A673 (cell line): ENCODE measurements at regions not wholly inside any gene's neighbourhood (a gene's known extent, or its start where the extent isn't known, plus 50 kb on each side); places are given as distances from the start of the nearest gene placed in this dataset.

ENCODE experiments used
- BruUV-seq: library from RNA; stranded (reverse); fragments of 400-500 nt; replicated peaks from 2 replicates; lab custom pipeline; 2021; lab: Mats Ljungman, UMichigan
- CTCF ChIA-PET: fragments of 300-600 bp; sonication (Branson Sonifier 250); formaldehyde crosslinking; loops from one replicate; lab custom pipeline; 2022; ENCODE audit warnings: antibody characterized with exemption; lab: Charles Lee
- POLR2A ChIA-PET: fragments of 300-600 bp; sonication (Branson Sonifier 250); formaldehyde crosslinking; loops from one replicate; lab custom pipeline; 2022; ENCODE audit warnings: antibody characterized with exemption; ENCODE audit not compliant: low non-redundant PET; lab: Charles Lee
- DNase-seq: peaks from one replicate; pipeline ENCODE4 v3.0.0-alpha.2; 2015; ENCODE audit warnings: low spot score
- H3K27ac ChIP-seq: fragments of 200-600 bp; sonication (generic); 2 replicates; pipeline ENCODE4 v1.5.1; 2016; ENCODE audit warnings: mixed run types, low read depth, mild to moderate bottlenecking, mixed read lengths, antibody characterized with exemption, low read length; ENCODE audit not compliant: poor library complexity, severe bottlenecking
- H3K27me3 ChIP-seq: fragments of 200-600 bp; sonication (generic); replicated peaks from 2 replicates; pipeline ENCODE4 v1.6.1; 2017; ENCODE audit warnings: mixed run types, low read depth, mild to moderate bottlenecking, mixed read lengths, antibody characterized with exemption, low read length; ENCODE audit not compliant: insufficient read depth, poor library complexity
- H3K36me3 ChIP-seq: fragments of 200-600 bp; sonication (generic); 2 replicates; pipeline ENCODE4 v1.6.1; 2016; ENCODE audit warnings: mixed run types, mild to moderate bottlenecking, mixed read lengths, antibody characterized with exemption, low read length; ENCODE audit not compliant: insufficient read depth, poor library complexity, severe bottlenecking
- H3K4me1 ChIP-seq: fragments of 200-600 bp; sonication (generic); 2 replicates; pipeline ENCODE4 v1.6.1; 2017; ENCODE audit warnings: mixed run types, mild to moderate bottlenecking, mixed read lengths, antibody characterized with exemption, low read length; ENCODE audit not compliant: insufficient read depth, poor library complexity, severe bottlenecking
- H3K4me3 ChIP-seq: fragments of 200-600 bp; sonication (generic); 2 replicates; pipeline ENCODE4 v1.5.1; 2016; ENCODE audit warnings: low read depth, mixed run types, mild to moderate bottlenecking, mixed read lengths, low read length; ENCODE audit not compliant: poor library complexity, severe bottlenecking
- H3K9me3 ChIP-seq: fragments of 200-600 bp; sonication (generic); 2 replicates; pipeline ENCODE4 v1.6.1; 2016; ENCODE audit warnings: mixed run types, low read depth, mild to moderate bottlenecking, mixed read lengths, antibody characterized with exemption, low read length; ENCODE audit not compliant: poor library complexity, severe bottlenecking
- EZH2 ChIP-seq: fragments of 200-600 bp; sonication (generic); IDR thresholded peaks from 2 replicates; pipeline ENCODE4 v1.6.1; 2017; ENCODE audit warnings: borderline replicate concordance, low read depth, mild to moderate bottlenecking, mixed read lengths, antibody characterized with exemption, low read length; ENCODE audit not compliant: poor library complexity, severe bottlenecking
- intact Hi-C: fragments of 100-400 bp; cut with micrococcal nuclease; formaldehyde crosslinking; loops from one replicate; pipeline ENCODE4 v1.10.0; 2022; ENCODE audit not compliant: unreplicated experiment
- TF ChIP-seq, protein P1 (sequence below): fragments of 300-800, 200-600 bp; sonication (generic); conservative IDR thresholded peaks from 2 replicates; pipeline ENCODE4 v1.5.1; 2017; ENCODE audit warnings: low read depth, mild to moderate bottlenecking, antibody characterized with exemption, low read length, moderate library complexity, mixed read lengths

DNA sequence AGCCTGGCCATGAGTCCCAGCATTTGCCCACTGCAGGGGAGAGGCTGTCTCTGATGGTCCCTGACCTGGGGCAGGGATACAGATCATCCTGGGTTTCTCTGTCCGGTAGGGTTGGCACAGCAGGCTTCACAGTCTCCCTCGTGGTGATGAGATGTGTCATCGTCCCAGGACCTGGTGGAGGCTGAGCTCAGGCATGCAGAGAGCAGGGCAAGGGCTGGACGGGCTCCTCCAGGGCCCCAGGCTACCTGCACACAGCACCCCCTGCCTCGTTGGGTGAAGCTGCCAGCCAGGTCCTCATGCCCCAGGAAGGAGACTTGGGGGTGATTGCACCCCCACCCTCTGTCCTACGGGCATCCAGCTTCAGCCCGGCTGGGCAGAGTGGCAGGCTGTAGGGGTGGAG is 155.8 kb upstream of the GSE1 start:
- Histone ChIP-seq H3K36me3 (no peaks in the 10 kb centered on the region), H3K4me1 (peaks cover 20% of the 10 kb centered on the region), H3K27ac (no peak overlapping the region), H3K4me3 (no peak overlapping the region), H3K9me3 (no peaks in the 10 kb centered on the region), H3K27me3 (no peaks in the 10 kb centered on the region)
- no TSS peak for BruUV-seq
- DNase-seq, result no peak
- POLR2A ChIA-PET, result no interaction called here
- intact Hi-C loops, result no loop called here
- CTCF ChIA-PET, result no interaction called here
- no peak for TF ChIP-seq EZH2
- TF ChIP-seq, protein P1, sequence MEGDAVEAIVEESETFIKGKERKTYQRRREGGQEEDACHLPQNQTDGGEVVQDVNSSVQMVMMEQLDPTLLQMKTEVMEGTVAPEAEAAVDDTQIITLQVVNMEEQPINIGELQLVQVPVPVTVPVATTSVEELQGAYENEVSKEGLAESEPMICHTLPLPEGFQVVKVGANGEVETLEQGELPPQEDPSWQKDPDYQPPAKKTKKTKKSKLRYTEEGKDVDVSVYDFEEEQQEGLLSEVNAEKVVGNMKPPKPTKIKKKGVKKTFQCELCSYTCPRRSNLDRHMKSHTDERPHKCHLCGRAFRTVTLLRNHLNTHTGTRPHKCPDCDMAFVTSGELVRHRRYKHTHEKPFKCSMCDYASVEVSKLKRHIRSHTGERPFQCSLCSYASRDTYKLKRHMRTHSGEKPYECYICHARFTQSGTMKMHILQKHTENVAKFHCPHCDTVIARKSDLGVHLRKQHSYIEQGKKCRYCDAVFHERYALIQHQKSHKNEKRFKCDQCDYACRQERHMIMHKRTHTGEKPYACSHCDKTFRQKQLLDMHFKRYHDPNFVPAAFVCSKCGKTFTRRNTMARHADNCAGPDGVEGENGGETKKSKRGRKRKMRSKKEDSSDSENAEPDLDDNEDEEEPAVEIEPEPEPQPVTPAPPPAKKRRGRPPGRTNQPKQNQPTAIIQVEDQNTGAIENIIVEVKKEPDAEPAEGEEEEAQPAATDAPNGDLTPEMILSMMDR, result no peak

DNA sequence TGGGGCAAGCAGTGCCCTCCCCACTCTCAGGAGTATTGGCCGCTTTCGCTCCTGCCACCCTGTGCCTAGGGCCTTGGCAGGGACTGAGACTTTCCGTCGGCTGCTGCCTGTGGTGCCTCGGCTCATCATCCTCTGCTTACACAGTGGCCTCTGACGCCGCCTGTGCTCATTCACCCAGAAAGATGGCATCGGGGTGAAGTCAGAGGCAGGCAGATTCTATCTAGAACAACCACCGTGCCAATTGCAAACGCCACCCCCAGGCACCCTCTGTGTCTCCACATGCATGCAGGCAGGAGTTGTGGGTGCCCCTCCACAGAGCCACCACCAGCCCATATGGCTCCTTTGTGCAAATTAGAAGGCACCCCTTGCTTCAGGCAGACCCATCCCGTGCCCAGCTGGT is 154.2 kb upstream of the GSE1 start:
- no TSS peak for BruUV-seq
- TF ChIP-seq, protein P1, result no peak
- Histone ChIP-seq H3K27me3 (no peaks in the 10 kb centered on the region), H3K4me3 (no peak overlapping the region), H3K9me3 (no peaks in the 10 kb centered on the region), H3K27ac (no peak overlapping the region), H3K36me3 (no peaks in the 10 kb centered on the region), H3K4me1 (peaks cover 26% of the 10 kb centered on the region)
- intact Hi-C loops, result no loop called here
- CTCF ChIA-PET, result interaction anchor here (0.6 kb wide), 1 partner anchor 220 kb away, joined by 3 read pairs; no protein-coding TSS in a partner anchor
- no peak for DNase-seq
- POLR2A ChIA-PET, result no interaction called here

DNA sequence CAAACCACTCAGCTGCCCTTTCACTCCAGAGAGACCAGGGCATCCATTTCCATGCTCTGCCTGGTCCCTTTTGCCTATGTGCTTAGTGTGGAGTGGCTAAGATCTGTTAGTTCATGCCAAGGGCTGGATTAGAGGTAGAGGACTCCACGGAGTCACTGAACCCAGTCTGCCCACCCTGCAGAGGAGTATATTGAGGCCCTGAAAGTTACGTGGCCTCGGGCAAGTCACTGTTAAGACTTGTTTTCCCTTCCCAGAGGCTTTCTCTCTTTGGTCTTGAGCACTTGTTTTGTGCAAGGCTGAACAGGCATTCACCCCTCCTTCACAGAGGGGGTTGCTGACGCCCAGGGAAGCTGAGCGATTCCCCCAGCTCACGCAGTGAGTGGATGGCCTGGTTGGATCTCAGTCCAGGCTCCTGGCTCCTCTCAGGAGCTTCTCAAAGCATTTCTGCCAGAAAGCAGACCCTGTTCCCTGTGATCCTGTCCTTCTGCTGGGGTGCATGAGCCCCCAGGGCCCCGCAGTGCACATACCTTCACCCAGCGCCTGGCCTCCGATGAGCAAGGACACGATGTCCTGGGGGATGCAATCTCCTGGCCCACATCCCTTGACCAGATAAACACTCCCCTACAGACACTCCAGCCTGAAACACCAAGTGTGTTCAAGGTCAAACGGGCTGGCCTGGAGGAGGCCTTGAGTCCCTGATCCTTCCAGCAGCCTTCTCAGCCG is 153.4 kb upstream of the GSE1 start:
- TF ChIP-seq, protein P1, result no peak
- TF ChIP-seq EZH2, result no peak
- no peak overlapping the region for H3K27ac ChIP-seq
- no peak for DNase-seq
- H3K9me3 ChIP-seq, result no peaks in the 10 kb centered on the region
- ChIA-PET POLR2A (no interaction called here), CTCF (no interaction called here)
- H3K4me1 ChIP-seq, result peaks cover 26% of the 10 kb centered on the region
- no TSS peak for BruUV-seq
- intact Hi-C loops, result no loop called here
- no peaks in the 10 kb centered on the region for H3K27me3 ChIP-seq
- H3K36me3 ChIP-seq, result no peaks in the 10 kb centered on the region
- H3K4me3 ChIP-seq, result no peak overlapping the region
